IMR-90 (cell line): ENCODE measurements at regions not wholly inside any gene's neighbourhood (a gene's known extent, or its start where the extent isn't known, plus 50 kb on each side); places are given as distances from the start of the nearest gene placed in this dataset.

Source experiments
- ATAC-seq: fragments of 200-7000 bp; cut with Tn5 transposase; 2 replicates; pipeline ENCODE4 v1.9.1; 2020; ENCODE audit warnings: low read depth, mild to moderate bottlenecking, moderate library complexity
- BruUV-seq: library from RNA; stranded (reverse); fragments of 400-500 nt; replicated peaks from 2 replicates; lab custom pipeline; 2021; lab: Mats Ljungman, UMichigan
- CTCF ChIA-PET: fragments of 300-600 bp; formaldehyde crosslinking; extraction: SDS; loops from one replicate; lab custom pipeline; 2021; ENCODE audit warnings: antibody characterized with exemption; lab: Yijun Ruan, JAX
- POLR2A ChIA-PET: fragments of 300-600 bp; sonication (Branson Sonifier 250); formaldehyde crosslinking; loops from one replicate; lab custom pipeline; 2022; ENCODE audit warnings: antibody characterized with exemption; ENCODE audit not compliant: unreplicated experiment; lab: Charles Lee
- DNase-seq: peaks from one replicate; pipeline ENCODE4 v3.0.0; 2013
- H2AFZ ChIP-seq: replicated peaks from 2 replicates; pipeline ENCODE3; 2013; ENCODE audit warnings: low read length, mild to moderate bottlenecking; ENCODE audit not compliant: poor library complexity
- H2AK5ac ChIP-seq: 2 replicates; pipeline ENCODE4 v1.6.1; 2013; ENCODE audit warnings: low read depth, low read length, inconsistent platforms
- H2AK9ac ChIP-seq: replicated peaks from 2 replicates; pipeline ENCODE3; 2013; ENCODE audit warnings: mild to moderate bottlenecking, low read depth, low read length, moderate library complexity; ENCODE audit not compliant: poor library complexity
- H2BK120ac ChIP-seq: 2 replicates; pipeline ENCODE4 v1.6.1; 2013; ENCODE audit warnings: low read depth, low read length, inconsistent platforms
- H2BK15ac ChIP-seq: 3 replicates; pipeline ENCODE4 v1.6.1; 2013; ENCODE audit warnings: low read depth, low read length, inconsistent platforms
- H2BK20ac ChIP-seq: 2 replicates; pipeline ENCODE4 v1.6.1; 2013; ENCODE audit warnings: low read depth, mild to moderate bottlenecking, inconsistent platforms, low read length, moderate library complexity
- H2BK5ac ChIP-seq: 2 replicates; pipeline ENCODE4 v1.6.1; 2013; ENCODE audit warnings: mild to moderate bottlenecking, low read depth, low read length, inconsistent platforms; ENCODE audit not compliant: poor library complexity, severe bottlenecking
- H3K14ac ChIP-seq: replicated peaks from 2 replicates; pipeline ENCODE4 v1.6.1; 2013; ENCODE audit warnings: low read depth, low read length, inconsistent platforms
- H3K18ac ChIP-seq: 2 replicates; pipeline ENCODE4 v1.6.1; 2013; ENCODE audit warnings: low read depth, low read length, control low read depth
- H3K23ac ChIP-seq: 2 replicates; pipeline ENCODE4 v1.6.1; 2013; ENCODE audit warnings: low read depth, low read length, inconsistent platforms
- H3K27ac ChIP-seq: 2 replicates; pipeline ENCODE4 v1.5.1; 2013; ENCODE audit warnings: mild to moderate bottlenecking, control low read depth, low read length; ENCODE audit not compliant: insufficient read depth
- H3K27me3 ChIP-seq: 2 replicates; pipeline ENCODE4 v1.6.1; 2013; ENCODE audit warnings: low read length; ENCODE audit not compliant: control insufficient read depth, insufficient read depth
- H3K36me3 ChIP-seq: 2 replicates; pipeline ENCODE4 v1.6.1; 2013; ENCODE audit warnings: low read length, mixed read lengths; ENCODE audit not compliant: control insufficient read depth, insufficient read depth
- H3K4ac ChIP-seq: 2 replicates; pipeline ENCODE4 v1.6.1; 2013; ENCODE audit warnings: low read depth, low read length, inconsistent platforms
- H3K4me1 ChIP-seq: 2 replicates; pipeline ENCODE4 v1.6.1; 2013; ENCODE audit warnings: low read length, mixed read lengths; ENCODE audit not compliant: control insufficient read depth, insufficient read depth
- H3K4me2 ChIP-seq: 2 replicates; pipeline ENCODE4 v1.6.1; 2013; ENCODE audit warnings: low read depth, mild to moderate bottlenecking, control low read depth, low read length, moderate library complexity
- H3K4me3 ChIP-seq: 2 replicates; pipeline ENCODE4 v1.5.1; 2013; ENCODE audit warnings: low read depth, mild to moderate bottlenecking, control low read depth, low read length, moderate library complexity; ENCODE audit not compliant: insufficient read depth
- H3K56ac ChIP-seq: 2 replicates; pipeline ENCODE4 v1.6.1; 2013; ENCODE audit warnings: low read length, inconsistent platforms; ENCODE audit not compliant: insufficient read depth; ENCODE audit errors: extremely low read depth
- H3K79me1 ChIP-seq, 2 experiments: 2 replicates each; pipeline ENCODE4 v1.6.1; 2013; ENCODE audit warnings: low read length in 2 of 2, inconsistent platforms in 1 of 2, low read depth in 1 of 2
- H3K9ac ChIP-seq: 2 replicates; pipeline ENCODE4 v1.6.1; 2013; ENCODE audit warnings: low read depth, low read length, control low read depth
- H3K9me1 ChIP-seq: 2 replicates; pipeline ENCODE4 v1.6.1; 2013; ENCODE audit warnings: low read length, inconsistent platforms; ENCODE audit not compliant: insufficient read depth
- H3K9me3 ChIP-seq: 2 replicates; pipeline ENCODE4 v1.6.1; 2013; ENCODE audit warnings: low read length; ENCODE audit not compliant: control insufficient read depth, insufficient read depth
- H4K20me1 ChIP-seq: 2 replicates; pipeline ENCODE4 v1.6.1; 2013; ENCODE audit warnings: low read length, inconsistent platforms; ENCODE audit not compliant: insufficient read depth
- H4K5ac ChIP-seq: 2 replicates; pipeline ENCODE4 v1.6.1; 2013; ENCODE audit warnings: mild to moderate bottlenecking, low read depth, low read length, control low read depth
- H4K8ac ChIP-seq, 2 experiments: 2 replicates each; pipeline ENCODE4 v1.6.1; 2013; ENCODE audit warnings: low read depth in 2 of 2, low read length in 2 of 2, control low read depth in 1 of 2, inconsistent platforms in 1 of 2
- H4K91ac ChIP-seq: 2 replicates; pipeline ENCODE4 v1.6.1; 2013; ENCODE audit warnings: low read depth, low read length, inconsistent platforms; ENCODE audit not compliant: insufficient read depth
- CEBPB ChIP-seq: IDR thresholded peaks from 2 replicates; pipeline ENCODE4 v1.6.1; 2012; ENCODE audit warnings: low read depth, low read length, improper control_type of control experiment
- CTCF ChIP-seq: conservative IDR thresholded peaks from 2 replicates; pipeline ENCODE4 v1.5.1; 2012; ENCODE audit warnings: mild to moderate bottlenecking, low read depth, low read length, improper control_type of control experiment
- ELK1 ChIP-seq: fragments of 150-350 bp; IDR thresholded peaks from 2 replicates; pipeline ENCODE4 v1.6.1; 2016; ENCODE audit warnings: low read depth, mild to moderate bottlenecking, low read length, moderate library complexity, borderline replicate concordance
- MAFK ChIP-seq: IDR thresholded peaks from 2 replicates; pipeline ENCODE4 v1.6.1; 2012; ENCODE audit warnings: low read depth, low read length, improper control_type of control experiment
- MAZ ChIP-seq: IDR thresholded peaks from 2 replicates; pipeline ENCODE4 v1.6.1; 2012; ENCODE audit warnings: low read depth, mild to moderate bottlenecking, low read length, improper control_type of control experiment, moderate library complexity, borderline replicate concordance
- NFE2L2 ChIP-seq: fragments of 150-350 bp; IDR thresholded peaks from 2 replicates; pipeline ENCODE4 v1.6.1; 2016; ENCODE audit warnings: low read depth, mild to moderate bottlenecking, low read length
- RFX5 ChIP-seq: IDR thresholded peaks from 2 replicates; pipeline ENCODE4 v1.8.0; 2012; ENCODE audit warnings: low read depth, mild to moderate bottlenecking, low read length, moderate library complexity
- USF2 ChIP-seq: fragments of 150-350 bp; IDR thresholded peaks from 2 replicates; pipeline ENCODE4 v1.6.1; 2017; ENCODE audit warnings: mild to moderate bottlenecking, antibody characterized with exemption, low read length, low read depth
- WGBS, 2 experiments: methylation state at CpG; one replicate each; pipeline versions ENCODE4 v1.1.5 to v1.1.7; 2013; ENCODE audit warnings: missing lambda C conversion rate in 2 of 2; ENCODE audit not compliant: insufficient read length in 1 of 2; ENCODE audit errors: extremely low coverage in 2 of 2; 5-methylcytosine and 5-hydroxymethylcytosine counted together
- dilution Hi-C: fragments of 300-500 bp; cut with HindIII; formaldehyde crosslinking; loops from one replicate; pipeline ENCODE4 v1.14.3; 2018; ENCODE audit warnings: low sequenced_read_pairs; ENCODE audit not compliant: unreplicated experiment
- in situ Hi-C: fragments of 300-500 bp; cut with MboI; formaldehyde crosslinking; loops from 3 replicates; pipeline ENCODE4 v1.14.3; 2019; ENCODE audit warnings: low sequenced_read_pairs, inconsistent platforms, mixed read lengths
- intact Hi-C: fragments of 100-400 bp; cut with micrococcal nuclease; formaldehyde crosslinking; loops from 2 replicates; pipeline ENCODE4 v1.10.0; 2022

GRCh38 chr3:107877936-107878335 lies 212.9 kb downstream of the CD47 start:
- ChIA-PET CTCF (no interaction called here), POLR2A (no interaction called here)
- Histone ChIP-seq H3K56ac (no peak overlapping the region), H2AK9ac (no peak overlapping the region), H3K18ac (no peak overlapping the region), H3K4me2 (no peak overlapping the region), H4K5ac (no peak overlapping the region), H4K8ac (no peak overlapping the region), H3K4ac (no peak overlapping the region), H3K23ac (no peak overlapping the region), H3K79me1 (no peaks in the 10 kb centered on the region), H2BK15ac (no peak overlapping the region), H4K91ac (no peak overlapping the region), H3K9me3 (no peaks in the 10 kb centered on the region), H2BK5ac (no peak overlapping the region), H2BK20ac (no peak overlapping the region), H2AK5ac (no peak overlapping the region), H2BK120ac (no peak overlapping the region), H3K4me1 (peaks cover 3% of the 10 kb centered on the region), H3K9ac (no peak overlapping the region), H3K36me3 (no peaks in the 10 kb centered on the region), H3K14ac (no peak overlapping the region), H3K9me1 (no peaks in the 10 kb centered on the region), H3K27me3 (no peaks in the 10 kb centered on the region; the same call in 1 of the 2 replicates), H2AFZ (no peak overlapping the region), H3K4me3 (no peak overlapping the region), H3K27ac (no peak overlapping the region), H4K20me1 (no peaks in the 10 kb centered on the region)
- dilution Hi-C loops (no loop called here), intact Hi-C loops (no loop called here), in situ Hi-C loops (no loop called here)
- no TSS peak for BruUV-seq
- TF ChIP-seq MAZ (no peak), USF2 (no peak), CEBPB (no peak), ELK1 (no peak), NFE2L2 (no peak), CTCF (no peak), MAFK (no peak), RFX5 (no peak)
- 60% methylated on average over 2 of the region's 6 CpGs; no CpG with 5 or more reads in 1 of the 2 experiments for WGBS, 2 experiments
- DNase-seq: no peak
- no peak for ATAC-seq
